Brain pericyte (primary cell): ENCODE measurements at regions not wholly inside any gene's neighbourhood (a gene's known extent, or its start where the extent isn't known, plus 50 kb on each side); places are given as distances from the start of the nearest gene placed in this dataset.

Experiments used
- DNase-seq: peaks from one replicate; pipeline ENCODE4 v3.0.0-alpha.2; 2012; ENCODE audit warnings: low read depth, low spot score

- DNase-seq = no peak
These were observed 656.6 kb upstream of the SOX9 start for GRCh38 chr17:71464241-71464640.

DNA sequence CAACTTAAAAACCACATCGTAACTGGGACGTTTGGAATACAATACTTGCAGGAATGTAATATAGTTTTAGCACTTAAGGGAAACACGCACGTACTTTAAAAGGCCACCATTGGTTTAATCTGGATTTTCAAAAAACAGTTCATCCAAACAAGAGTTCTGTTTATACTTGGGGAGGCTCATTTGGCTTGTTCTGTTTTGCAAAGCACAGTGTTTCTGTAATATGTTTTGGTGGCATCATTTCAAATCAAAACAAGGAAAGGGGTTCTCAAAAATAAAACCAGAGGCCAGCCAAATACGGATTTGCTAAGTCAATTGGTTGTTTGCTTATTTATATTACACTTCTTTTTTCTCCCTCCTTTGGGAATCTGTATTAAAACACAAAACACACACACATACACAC, 656.1 kb upstream of the SOX9 start:
- no peak for DNase-seq

- DNase-seq = no peak
These were observed 653.1 kb upstream of the SOX9 start for GRCh38 chr17:71467719-71468118.

DNA sequence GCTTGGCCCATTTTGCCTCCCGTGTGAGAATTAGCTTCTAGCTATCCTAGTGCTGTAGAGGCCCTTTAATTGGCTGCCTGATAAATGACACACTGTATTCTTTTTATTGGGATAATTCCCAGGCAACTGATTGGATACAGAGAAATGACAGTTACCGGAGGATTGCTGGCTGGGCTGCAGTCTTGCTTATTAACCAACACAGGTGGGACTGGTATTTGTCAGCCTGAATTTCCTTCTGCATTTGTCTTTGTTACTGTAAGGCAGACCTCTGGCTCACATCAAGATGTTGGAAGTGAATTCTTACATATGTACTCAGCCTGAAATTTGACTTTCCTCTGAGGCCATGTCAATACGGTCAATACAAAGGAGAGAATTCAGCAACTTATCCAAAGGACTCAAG, 650.8 kb upstream of the SOX9 start:
- DNase-seq = no peak

- no peak for DNase-seq
These were observed 647.7 kb upstream of the SOX9 start for GRCh38 chr17:71472809-71473789.

GRCh38 chr17:71477356-71477755, 643.5 kb upstream of the SOX9 start:
- DNase-seq = no peak

DNA sequence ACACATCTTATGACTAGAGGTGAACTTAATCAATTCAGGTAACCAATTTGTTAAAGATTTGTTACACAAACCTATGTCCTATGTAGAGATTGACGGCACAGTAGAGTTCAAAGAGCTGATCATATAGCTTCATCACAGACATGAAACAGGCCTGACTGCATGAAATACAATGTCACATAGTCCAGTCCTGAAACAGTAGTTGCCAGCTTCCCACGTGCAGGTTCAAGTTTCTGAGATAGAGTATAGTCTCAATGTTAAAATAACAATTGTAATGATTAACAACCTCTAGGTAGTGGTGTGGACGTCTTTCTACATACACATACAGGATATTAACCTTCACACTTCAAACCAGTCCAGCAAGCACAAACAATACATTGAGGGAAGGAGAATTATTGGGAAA, 640.7 kb upstream of the SOX9 start:
- no peak for DNase-seq

- no peak for DNase-seq
These were observed 638.2 kb upstream of the SOX9 start for GRCh38 chr17:71482625-71483024.

DNA sequence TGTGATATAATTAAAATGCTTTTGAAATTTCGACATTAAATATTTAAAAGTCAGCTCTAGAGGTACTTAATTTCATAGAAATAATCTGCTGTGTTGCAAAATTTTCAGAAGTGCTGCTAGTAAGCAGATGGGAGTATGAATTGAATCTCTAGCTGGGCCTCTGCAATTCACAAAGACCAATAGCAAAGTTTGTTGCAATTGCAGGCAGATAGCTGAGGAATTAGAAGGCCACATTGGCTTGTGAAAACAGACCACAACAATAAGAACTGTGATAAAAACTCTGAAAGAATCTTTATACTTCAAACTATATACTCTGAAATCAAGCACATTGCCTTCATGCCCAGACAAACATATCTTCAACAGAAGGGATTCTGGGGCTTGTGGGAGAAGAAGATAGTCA, 636.3 kb upstream of the SOX9 start:
- DNase-seq = no peak

GRCh38 chr17:71485426-71485825, 635.4 kb upstream of the SOX9 start:
- no peak for DNase-seq

DNA sequence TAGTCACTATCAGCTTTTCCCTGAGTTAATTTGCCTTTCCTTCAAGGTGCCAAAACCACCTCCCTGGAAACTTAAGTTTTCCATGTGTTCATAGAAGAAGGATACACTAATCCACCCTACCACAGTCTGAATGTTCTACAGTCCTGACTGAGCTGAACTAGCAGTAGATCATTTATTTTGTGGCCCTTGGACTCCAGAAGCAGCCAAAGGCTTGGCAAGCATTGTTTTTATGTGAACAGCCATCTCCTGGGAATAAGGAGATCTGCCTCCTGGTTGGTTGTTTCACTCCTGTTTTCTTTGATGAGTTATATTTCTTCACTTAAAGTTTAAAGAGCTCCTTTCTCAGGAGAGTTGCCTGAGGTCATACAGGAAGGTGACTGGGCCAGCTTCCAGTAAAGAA, 634.6 kb upstream of the SOX9 start:
- no peak for DNase-seq

GRCh38 chr17:71488851-71489250, 632.0 kb upstream of the SOX9 start:
- no peak for DNase-seq

DNA sequence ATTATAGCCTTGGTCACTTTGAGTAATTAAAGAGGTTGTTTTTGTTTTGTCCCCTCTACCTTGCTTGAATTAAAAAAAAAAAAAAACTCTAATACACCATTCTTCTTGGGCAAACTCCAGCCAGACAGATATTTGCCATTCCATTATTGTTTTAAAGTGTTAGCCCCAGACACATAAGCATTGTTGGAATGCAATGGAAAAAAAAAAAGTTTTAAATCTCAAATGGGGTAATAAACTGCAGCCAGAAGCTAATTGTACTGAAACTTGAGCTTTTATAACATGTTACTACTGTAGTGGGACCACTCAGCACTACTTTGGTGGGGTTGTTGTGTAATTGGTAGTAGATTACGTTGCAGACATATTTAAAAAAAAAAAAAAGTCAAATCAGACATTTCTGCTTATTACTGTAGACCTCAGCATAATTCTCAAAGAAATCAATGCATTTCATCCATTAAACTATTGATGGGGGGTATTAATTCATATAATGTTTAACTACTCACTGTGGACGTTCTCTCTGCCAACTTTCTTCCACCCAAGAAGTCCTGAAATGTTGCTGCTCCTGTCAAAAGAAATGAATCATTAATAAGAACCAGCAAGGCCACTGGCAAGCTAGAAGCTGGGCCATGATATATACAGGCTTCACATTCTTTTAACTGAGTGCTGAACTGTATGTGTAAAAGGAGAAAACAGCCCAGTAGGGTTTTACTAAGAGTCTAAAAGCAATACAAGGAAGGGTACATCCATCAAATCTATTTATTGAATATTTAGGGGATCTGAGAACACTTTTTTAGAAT, 626.6 kb upstream of the SOX9 start:
- DNase-seq = no peak

- DNase-seq = no peak
These were observed 625.4 kb upstream of the SOX9 start for GRCh38 chr17:71495420-71495819.

- no peak for DNase-seq
These were observed 624.3 kb upstream of the SOX9 start for GRCh38 chr17:71496552-71496951.

- no peak for DNase-seq
These were observed 619.9 kb upstream of the SOX9 start for GRCh38 chr17:71500761-71501555.

DNA sequence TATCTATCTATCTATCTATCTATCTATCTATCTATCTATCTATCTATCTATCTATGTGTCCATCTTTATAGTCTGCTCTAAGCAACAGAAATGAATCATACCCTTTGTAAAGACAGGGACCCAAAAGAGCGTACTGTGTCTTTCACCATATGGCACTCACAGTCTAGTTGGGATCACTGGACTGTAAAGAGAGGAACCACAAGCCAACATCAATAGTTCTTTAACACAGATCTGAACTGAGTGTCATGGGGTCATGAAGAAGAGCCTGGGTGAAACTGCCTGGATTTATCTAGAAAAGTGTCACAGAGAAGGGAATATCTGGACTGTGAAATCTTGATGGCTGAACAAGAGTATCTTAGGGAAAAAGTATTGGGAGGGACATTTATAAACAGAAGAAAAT, 619.1 kb upstream of the SOX9 start:
- DNase-seq = no peak

DNA sequence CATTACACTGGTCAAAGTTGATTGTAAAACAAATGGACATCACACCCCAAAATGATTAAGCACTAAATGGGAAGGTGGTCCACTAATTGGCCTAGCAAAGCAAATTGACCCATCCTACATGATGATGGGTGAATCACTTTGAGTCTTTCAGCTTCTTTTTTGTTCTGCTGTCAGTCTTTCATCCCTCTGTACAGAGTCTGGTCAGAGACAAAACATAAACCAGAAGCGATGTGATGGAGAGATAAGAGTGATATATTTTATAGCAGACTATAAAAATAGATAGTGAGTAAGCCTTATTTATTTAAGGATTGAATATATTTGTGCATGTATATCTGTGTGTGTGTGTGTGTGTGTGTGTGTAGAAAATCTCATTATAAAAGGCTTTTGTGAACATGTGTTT, 618.4 kb upstream of the SOX9 start:
- no peak for DNase-seq

- no peak for DNase-seq
These were observed 616.9 kb upstream of the SOX9 start for GRCh38 chr17:71503710-71504465.

DNA sequence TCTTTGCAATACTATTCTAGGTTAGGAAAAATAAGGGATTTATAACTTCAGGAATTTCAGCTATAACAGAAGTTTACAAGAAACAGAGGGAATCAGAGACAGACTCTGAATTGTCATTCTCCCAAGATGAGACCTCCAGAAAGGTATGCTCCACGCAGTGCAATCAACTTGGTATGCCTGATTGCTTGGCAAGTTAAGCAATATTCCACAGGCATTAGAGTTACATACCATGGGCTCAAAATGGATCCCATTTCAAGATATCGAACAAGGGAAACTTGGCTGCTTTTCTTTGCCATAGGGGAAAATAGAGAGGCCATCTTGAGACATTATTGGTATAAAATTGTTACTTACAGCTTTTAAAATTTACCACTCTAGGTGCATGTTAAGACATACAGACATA, 615.6 kb upstream of the SOX9 start:
- no peak for DNase-seq

GRCh38 chr17:71505981-71506380, 614.8 kb upstream of the SOX9 start:
- no peak for DNase-seq
